ENCODE measurements at regions not wholly inside any gene's neighbourhood (a gene's known extent, or its start where the extent isn't known, plus 50 kb on each side); places are given as distances from the start of the nearest gene placed in this dataset.

- CTCF ChIA-PET = no interaction called here
- Mint-ChIP-seq H3K27me3 (ENCODE audit: low read depth) (no peaks in the 10 kb centered on the region), H3K36me3 (no peaks in the 10 kb centered on the region), H3K4me3 (no peak overlapping the region), H3K4me1 (peaks cover 11% of the 10 kb centered on the region), H3K27ac (no peak overlapping the region), H3K9me3 (peaks cover 6% of the 10 kb centered on the region)
- TF ChIP-seq ZNF416 (CRISPR knock-in tag; IDR thresholded peaks at IDR 0.05) (no peak), CDX4 (CRISPR knock-in tag; IDR thresholded peaks at IDR 0.05; ENCODE audit: borderline replicate concordance) (no peak), ETV6 (CRISPR knock-in tag; IDR thresholded peaks at IDR 0.05) (no peak), RORB (CRISPR knock-in tag; IDR thresholded peaks at IDR 0.05) (no peak), PREB (CRISPR knock-in tag; IDR thresholded peaks at IDR 0.05; ENCODE audit: borderline replicate concordance) (no peak), ELF4 (CRISPR knock-in tag; IDR thresholded peaks at IDR 0.05; ENCODE audit: low read depth) (no peak), ZNF423 (CRISPR knock-in tag; IDR thresholded peaks at IDR 0.05) (no peak), GABPB1 (CRISPR knock-in tag; IDR thresholded peaks at IDR 0.05) (no peak), GTF2I (CRISPR knock-in tag; conservative IDR thresholded peaks at IDR 0.05) (no peak)
- DNase-seq (ENCODE audit: low spot score) (no peak), ATAC-seq (no peak)
- POLR2A ChIA-PET = no interaction called here
These were observed 212.5 kb upstream of the MPHOSPH6 start for GRCh38 chr16:82382521-82382920.

- Mint-ChIP-seq H3K4me3 (no peak overlapping the region), H3K27me3 (ENCODE audit: low read depth) (no peaks in the 10 kb centered on the region), H3K36me3 (no peaks in the 10 kb centered on the region), H3K27ac (no peak overlapping the region), H3K9me3 (peaks cover 6% of the 10 kb centered on the region), H3K4me1 (peaks cover 11% of the 10 kb centered on the region)
- ATAC-seq = no peak
- no peak for DNase-seq (ENCODE audit: low spot score)
- POLR2A ChIA-PET = no interaction called here
- no peak for TF ChIP-seq NR3C1 (CRISPR knock-in tag; conservative IDR thresholded peaks at IDR 0.05; ENCODE audit: low read depth)
- no peak for TF ChIP-seq SMAD4 (CRISPR knock-in tag; IDR thresholded peaks at IDR 0.05)
- TF ChIP-seq ZNF396 (CRISPR knock-in tag; IDR thresholded peaks at IDR 0.05; ENCODE audit: borderline replicate concordance) = no peak
- no peak for TF ChIP-seq ZNF671 (CRISPR knock-in tag; IDR thresholded peaks at IDR 0.05)
- CTCF ChIA-PET = no interaction called here
These were observed 209.5 kb upstream of the MPHOSPH6 start for GRCh38 chr16:82379551-82379950.

GRCh38 chr16:82373976-82374375 lies 204.0 kb upstream of the MPHOSPH6 start:
- ChIA-PET POLR2A (no interaction called here), CTCF (interaction anchor here (0.7 kb wide), 1 partner anchor 191 kb away, joined by 3 read pairs; no protein-coding TSS in a partner anchor)
- ATAC-seq = no peak
- Mint-ChIP-seq H3K4me3 (no peak overlapping the region), H3K36me3 (no peaks in the 10 kb centered on the region), H3K27ac (no peak overlapping the region), H3K27me3 (ENCODE audit: low read depth) (no peaks in the 10 kb centered on the region; the same call in 1 of the 2 replicates), H3K9me3 (no peaks in the 10 kb centered on the region), H3K4me1 (no peaks in the 10 kb centered on the region)
- DNase-seq (ENCODE audit: low spot score) = no peak
- TF ChIP-seq MAX (CRISPR knock-in tag; IDR thresholded peaks at IDR 0.05) = no peak
- TF ChIP-seq SOX15 (CRISPR knock-in tag; IDR thresholded peaks at IDR 0.05) = no peak
- no peak for TF ChIP-seq TP53 (CRISPR knock-in tag; IDR thresholded peaks at IDR 0.05)
- TF ChIP-seq SMAD3 (CRISPR knock-in tag; IDR thresholded peaks at IDR 0.05; ENCODE audit: borderline replicate concordance) = no peak
- no peak for TF ChIP-seq ZNF281 (CRISPR knock-in tag; IDR thresholded peaks at IDR 0.05)
- TF ChIP-seq JAZF1 (CRISPR knock-in tag; IDR thresholded peaks at IDR 0.05) = no peak
- TF ChIP-seq ATF2 (CRISPR knock-in tag; IDR thresholded peaks at IDR 0.05; ENCODE audit: borderline replicate concordance, low read depth) = no peak
- no peak for TF ChIP-seq AFF4 (CRISPR knock-in tag; IDR thresholded peaks at IDR 0.05; ENCODE audit: borderline replicate concordance)
- no peak for TF ChIP-seq ATF6 (CRISPR knock-in tag; IDR thresholded peaks at IDR 0.05)
- TF ChIP-seq MYBL2 (CRISPR knock-in tag; IDR thresholded peaks at IDR 0.05) = no peak
